ENCODE measurements at regions not wholly inside any gene's neighbourhood (a gene's known extent, or its start where the extent isn't known, plus 50 kb on each side); places are given as distances from the start of the nearest gene placed in this dataset.
"Not testable (repeated sequence)": the region's sequence is repeated elsewhere in the genome, so short reads cannot be mapped to it uniquely, and the experiment has no call there.

- H3K27me3 Mint-ChIP-seq, result peaks cover 8 to 10% of the 10 kb centered on the region in 2 donors
- no peak for ATAC-seq
- H3K9me3 Mint-ChIP-seq, result peaks cover 7% of the 10 kb centered on the region
- no peak for DNase-seq (ENCODE audit: low spot score)
- no peaks in the 10 kb centered on the region for H3K4me1 Mint-ChIP-seq (ENCODE audit: low read depth in 2 of 2)
- H3K36me3 Mint-ChIP-seq, result no peaks in the 10 kb centered on the region
- H3K27ac Mint-ChIP-seq, result no peak overlapping the region
- H3K4me3 Mint-ChIP-seq, result no peak overlapping the region
Observed at GRCh38 chr1:244758708-244759107, 76.8 kb upstream of the COX20 start.

- H3K36me3 Mint-ChIP-seq, result no peaks in the 10 kb centered on the region
- H3K27me3 Mint-ChIP-seq, result peaks cover 8 to 10% of the 10 kb centered on the region in 2 donors
- no peak overlapping the region for H3K4me3 Mint-ChIP-seq
- no peak overlapping the region for H3K27ac Mint-ChIP-seq
- H3K9me3 Mint-ChIP-seq, result peaks cover 7% of the 10 kb centered on the region
- ATAC-seq (no peak), DNase-seq (ENCODE audit: low spot score) (no peak)
- no peaks in the 10 kb centered on the region for H3K4me1 Mint-ChIP-seq (ENCODE audit: low read depth in 2 of 2)
Observed at GRCh38 chr1:244759158-244759557, 76.3 kb upstream of the COX20 start.

- no peak for DNase-seq (ENCODE audit: low spot score)
- H3K27me3 Mint-ChIP-seq, result peaks cover 17 to 21% of the 10 kb centered on the region in 2 donors
- H3K27ac Mint-ChIP-seq, result no peak overlapping the region
- ATAC-seq, result peak in 1 of 2 donors; percentile 43
- no peaks in the 10 kb centered on the region for H3K4me1 Mint-ChIP-seq (ENCODE audit: low read depth in 2 of 2)
- no peaks in the 10 kb centered on the region for H3K36me3 Mint-ChIP-seq
- peaks cover 7% of the 10 kb centered on the region for H3K9me3 Mint-ChIP-seq
- H3K4me3 Mint-ChIP-seq, result no peak overlapping the region
Observed at GRCh38 chr1:244760471-244760870, 75.0 kb upstream of the COX20 start.

- Mint-ChIP-seq H3K4me1 (ENCODE audit: low read depth in 2 of 2) (no peaks in the 10 kb centered on the region), H3K27me3 (peaks cover 18 to 23% of the 10 kb centered on the region in 2 donors), H3K36me3 (no peaks in the 10 kb centered on the region), H3K9me3 (peaks cover 7% of the 10 kb centered on the region), H3K27ac (no peak overlapping the region), H3K4me3 (no peak overlapping the region)
- no peak for ATAC-seq
- DNase-seq (ENCODE audit: low spot score), result no peak
Observed at GRCh38 chr1:244761279-244761678, 74.2 kb upstream of the COX20 start.

GRCh38 chr1:244762629-244763028, 72.8 kb upstream of the COX20 start:
- no peak for ATAC-seq
- peaks cover 22 to 31% of the 10 kb centered on the region in 2 donors for H3K27me3 Mint-ChIP-seq
- no peak overlapping the region for H3K27ac Mint-ChIP-seq
- no peaks in the 10 kb centered on the region for H3K36me3 Mint-ChIP-seq
- no peaks in the 10 kb centered on the region for H3K4me1 Mint-ChIP-seq (ENCODE audit: low read depth in 2 of 2)
- no peak overlapping the region for H3K4me3 Mint-ChIP-seq
- peaks cover 7% of the 10 kb centered on the region for H3K9me3 Mint-ChIP-seq
- no peak for DNase-seq (ENCODE audit: low spot score)

- Mint-ChIP-seq H3K4me1 (ENCODE audit: low read depth in 2 of 2) (no peaks in the 10 kb centered on the region), H3K36me3 (no peaks in the 10 kb centered on the region), H3K9me3 (no peaks in the 10 kb centered on the region), H3K27ac (no peak overlapping the region), H3K4me3 (no peak overlapping the region), H3K27me3 (peaks cover 19 to 30% of the 10 kb centered on the region in 2 donors)
- DNase-seq (ENCODE audit: low spot score) (no peak), ATAC-seq (no peak)
Observed at GRCh38 chr1:244768186-244768585, 67.3 kb upstream of the COX20 start.

GRCh38 chr1:244768804-244769203, 66.7 kb upstream of the COX20 start:
- H3K36me3 Mint-ChIP-seq, result no peaks in the 10 kb centered on the region
- ATAC-seq, result peak in 1 of 2 donors; percentile 30
- H3K27ac Mint-ChIP-seq, result no peak overlapping the region
- H3K9me3 Mint-ChIP-seq, result no peaks in the 10 kb centered on the region
- peaks cover 19 to 30% of the 10 kb centered on the region in 2 donors for H3K27me3 Mint-ChIP-seq
- no peak for DNase-seq (ENCODE audit: low spot score)
- no peaks in the 10 kb centered on the region for H3K4me1 Mint-ChIP-seq (ENCODE audit: low read depth in 2 of 2)
- H3K4me3 Mint-ChIP-seq, result no peak overlapping the region

- H3K36me3 Mint-ChIP-seq; H3K4me3 Mint-ChIP-seq; H3K9me3 Mint-ChIP-seq; ATAC-seq; H3K27ac Mint-ChIP-seq; H3K4me1 Mint-ChIP-seq (ENCODE audit: low read depth in 2 of 2); DNase-seq (ENCODE audit: low spot score): not testable (repeated sequence)
- H3K27me3 Mint-ChIP-seq, result peaks cover 9 to 20% of the 10 kb centered on the region in 2 donors
Observed at GRCh38 chr1:244770556-244770955, 64.9 kb upstream of the COX20 start.

- H3K36me3 Mint-ChIP-seq, result no peaks in the 10 kb centered on the region
- H3K27me3 Mint-ChIP-seq, result peaks cover 5 to 13% of the 10 kb centered on the region in 2 donors
- no peak for DNase-seq (ENCODE audit: low spot score)
- no peak overlapping the region for H3K27ac Mint-ChIP-seq
- no peak for ATAC-seq
- no peaks in the 10 kb centered on the region for H3K9me3 Mint-ChIP-seq
- no peak overlapping the region for H3K4me3 Mint-ChIP-seq
- H3K4me1 Mint-ChIP-seq (ENCODE audit: low read depth in 2 of 2), result no peaks in the 10 kb centered on the region
Observed at GRCh38 chr1:244773513-244773912, 61.9 kb upstream of the COX20 start.

GRCh38 chr1:244776783-244777182, 58.7 kb upstream of the COX20 start:
- not testable (repeated sequence) for H3K4me1 Mint-ChIP-seq (ENCODE audit: low read depth in 2 of 2); H3K9me3 Mint-ChIP-seq; DNase-seq (ENCODE audit: low spot score); H3K4me3 Mint-ChIP-seq; H3K36me3 Mint-ChIP-seq; H3K27ac Mint-ChIP-seq; ATAC-seq
- peaks cover 4 to 23% of the 10 kb centered on the region in 2 donors for H3K27me3 Mint-ChIP-seq

- H3K36me3 Mint-ChIP-seq, result no peaks in the 10 kb centered on the region
- H3K9me3 Mint-ChIP-seq, result no peaks in the 10 kb centered on the region
- H3K27ac Mint-ChIP-seq, result no peak overlapping the region
- no peak overlapping the region for H3K4me3 Mint-ChIP-seq
- H3K27me3 Mint-ChIP-seq, result peaks cover 4 to 23% of the 10 kb centered on the region in 2 donors
- DNase-seq (ENCODE audit: low spot score) (no peak), ATAC-seq (no peak)
- no peaks in the 10 kb centered on the region for H3K4me1 Mint-ChIP-seq (ENCODE audit: low read depth in 2 of 2)
Observed at GRCh38 chr1:244778344-244778743, 57.1 kb upstream of the COX20 start.

GRCh38 chr1:244779410-244779809, 56.0 kb upstream of the COX20 start:
- peak in 1 of 2 donors; percentile 13 for ATAC-seq
- H3K27ac Mint-ChIP-seq, result no peak overlapping the region

GRCh38 chr1:244780311-244780710, 55.1 kb upstream of the COX20 start:
- no peaks in the 10 kb centered on the region for H3K36me3 Mint-ChIP-seq
- H3K4me1 Mint-ChIP-seq (ENCODE audit: low read depth in 2 of 2), result no peaks in the 10 kb centered on the region
- peaks cover 4 to 23% of the 10 kb centered on the region in 2 donors for H3K27me3 Mint-ChIP-seq
- DNase-seq (ENCODE audit: low spot score), result no peak
- no peaks in the 10 kb centered on the region for H3K9me3 Mint-ChIP-seq
- no peak overlapping the region for H3K4me3 Mint-ChIP-seq
- ATAC-seq, result no peak
- no peak overlapping the region for H3K27ac Mint-ChIP-seq

More at GRCh38 chr1:244779410-244779809, 56.0 kb upstream of the COX20 start:
- DNase-seq (ENCODE audit: low spot score), result no peak
- peaks cover 4 to 23% of the 10 kb centered on the region in 2 donors for H3K27me3 Mint-ChIP-seq
- H3K36me3 Mint-ChIP-seq, result no peaks in the 10 kb centered on the region
- H3K4me1 Mint-ChIP-seq (ENCODE audit: low read depth in 2 of 2), result no peaks in the 10 kb centered on the region
- H3K4me3 Mint-ChIP-seq, result no peak overlapping the region
- H3K9me3 Mint-ChIP-seq, result no peaks in the 10 kb centered on the region

GRCh38 chr1:244782056-244782455, 53.4 kb upstream of the COX20 start:
- no peaks in the 10 kb centered on the region for H3K9me3 Mint-ChIP-seq
- H3K4me3 Mint-ChIP-seq, result no peak overlapping the region
- ATAC-seq, result no peak
- H3K36me3 Mint-ChIP-seq, result no peaks in the 10 kb centered on the region
- H3K27me3 Mint-ChIP-seq, result peaks cover 4 to 23% of the 10 kb centered on the region in 2 donors
- no peak overlapping the region for H3K27ac Mint-ChIP-seq
- H3K4me1 Mint-ChIP-seq (ENCODE audit: low read depth in 2 of 2), result no peaks in the 10 kb centered on the region
- no peak for DNase-seq (ENCODE audit: low spot score)

GRCh38 chr1:244783138-244783537, 52.3 kb upstream of the COX20 start:
- no peaks in the 10 kb centered on the region for H3K4me1 Mint-ChIP-seq (ENCODE audit: low read depth in 2 of 2)
- DNase-seq (ENCODE audit: low spot score) (no peak), ATAC-seq (no peak)
- no peak overlapping the region for H3K4me3 Mint-ChIP-seq
- no peak overlapping the region for H3K27ac Mint-ChIP-seq
- no peaks in the 10 kb centered on the region for H3K9me3 Mint-ChIP-seq
- peaks cover 4 to 23% of the 10 kb centered on the region in 2 donors for H3K27me3 Mint-ChIP-seq
- H3K36me3 Mint-ChIP-seq, result no peaks in the 10 kb centered on the region

All from natural killer cell treated with Interleukin-12 subunit alpha and Interleukin-12 subunit beta and Interleukin-15 and Interleukin-18, amount 100 ng/mL, for 72 hours (primary cell).